KG1 (cell line): ENCODE measurements at regions not wholly inside any gene's neighbourhood (a gene's known extent, or its start where the extent isn't known, plus 50 kb on each side); places are given as distances from the start of the nearest gene placed in this dataset.
"Not testable (repeated sequence)": the region's sequence is repeated elsewhere in the genome, so short reads cannot be mapped to it uniquely, and the experiment has no call there.

Experiments used
- DNase-seq: peaks from one replicate; lab custom pipeline; 2025; lab: John Stamatoyannopoulos, UW

- no peak for DNase-seq
Observed at GRCh38 chr3:160098261-160098908, 109.8 kb downstream of the IL12A start.

GRCh38 chr3:160098926-160099626 is 110.4 kb downstream of the IL12A start:
- DNase-seq, result no peak

- no peak for DNase-seq
Observed at GRCh38 chr3:160099834-160100233, 111.2 kb downstream of the IL12A start.

- DNase-seq, result no peak
Observed at GRCh38 chr3:160100610-160101009, 112.0 kb downstream of the IL12A start.

GRCh38 chr3:160102001-160102400 is 113.4 kb downstream of the IL12A start:
- not testable (repeated sequence) for DNase-seq

GRCh38 chr3:160103397-160103796 is 114.8 kb downstream of the IL12A start:
- no peak for DNase-seq

- DNase-seq, result no peak
Observed at GRCh38 chr3:160105907-160106584, 117.4 kb downstream of the IL12A start.

- DNase-seq, result no peak
Observed at GRCh38 chr3:160106905-160107861, 118.0 kb upstream of the C3orf80 start.

- DNase-seq, result no peak
Observed at GRCh38 chr3:160108362-160108761, 116.9 kb upstream of the C3orf80 start.

- DNase-seq, result no peak
Observed at GRCh38 chr3:160112481-160112880, 112.7 kb upstream of the C3orf80 start.

GRCh38 chr3:160112996-160113395 is 112.2 kb upstream of the C3orf80 start:
- DNase-seq, result no peak

- no peak for DNase-seq
Observed at GRCh38 chr3:160114355-160114995, 110.7 kb upstream of the C3orf80 start.

- no peak for DNase-seq
Observed at GRCh38 chr3:160115387-160115786, 109.8 kb upstream of the C3orf80 start.

- DNase-seq, result no peak
Observed at GRCh38 chr3:160124224-160124623, 101.0 kb upstream of the C3orf80 start.

GRCh38 chr3:160125258-160125657 is 100.0 kb upstream of the C3orf80 start:
- no peak for DNase-seq

GRCh38 chr3:160126051-160126450 is 99.2 kb upstream of the C3orf80 start:
- no peak for DNase-seq

- DNase-seq, result no peak
Observed at GRCh38 chr3:160126761-160127160, 98.5 kb upstream of the C3orf80 start.

GRCh38 chr3:160127308-160127707 is 97.9 kb upstream of the C3orf80 start:
- no peak for DNase-seq

GRCh38 chr3:160128056-160128455 is 97.2 kb upstream of the C3orf80 start:
- DNase-seq, result no peak

GRCh38 chr3:160129459-160130061 is 95.7 kb upstream of the C3orf80 start:
- DNase-seq, result no peak

GRCh38 chr3:160130071-160130470 is 95.2 kb upstream of the C3orf80 start:
- no peak for DNase-seq
